GM20000 (cell line): ENCODE measurements at regions not wholly inside any gene's neighbourhood (a gene's known extent, or its start where the extent isn't known, plus 50 kb on each side); places are given as distances from the start of the nearest gene placed in this dataset.
"Not testable (repeated sequence)": the region's sequence is repeated elsewhere in the genome, so short reads cannot be mapped to it uniquely, and the experiment has no call there.

Experiments
- DNase-seq: peaks from one replicate; pipeline ENCODE4 v3.0.0; 2012; ENCODE audit warnings: low spot score
- CTCF ChIP-seq: IDR thresholded peaks from 2 replicates; pipeline ENCODE4 v1.5.1; 2012; ENCODE audit warnings: mild to moderate bottlenecking, control low read depth; ENCODE audit errors: extremely low read depth, missing control alignments

- TF ChIP-seq CTCF: no peak
- no peak for DNase-seq
These were observed 580.9 kb upstream of the B3GAT1 start for GRCh38 chr11:134992981-134993380.

GRCh38 chr11:134988495-134988894 lies 576.5 kb upstream of the B3GAT1 start:
- TF ChIP-seq CTCF: no peak
- no peak for DNase-seq

GRCh38 chr11:134987822-134988221 lies 575.8 kb upstream of the B3GAT1 start:
- DNase-seq: no peak
- TF ChIP-seq CTCF: no peak

GRCh38 chr11:134987223-134987768 lies 575.3 kb upstream of the B3GAT1 start:
- no peak for DNase-seq

GRCh38 chr11:134984421-134984820 lies 572.4 kb upstream of the B3GAT1 start:
- no peak for TF ChIP-seq CTCF
- DNase-seq: no peak

More at GRCh38 chr11:134987223-134987768, 575.3 kb upstream of the B3GAT1 start:
- TF ChIP-seq CTCF: no peak

GRCh38 chr11:134982432-134982831 lies 570.4 kb upstream of the B3GAT1 start:
- not testable (repeated sequence) for DNase-seq

GRCh38 chr11:134981835-134982234 lies 569.8 kb upstream of the B3GAT1 start:
- DNase-seq: no peak
- TF ChIP-seq CTCF: no peak
